Gastrocnemius medialis (tissue), 4 donors: ENCODE measurements at regions not wholly inside any gene's neighbourhood (a gene's known extent, or its start where the extent isn't known, plus 50 kb on each side); places are given as distances from the start of the nearest gene placed in this dataset.

ENCODE experiments used
- CTCF ChIP-seq, 5 experiments: fragments of 450-650 bp in 3 of 5; fragments of 200-600 bp in 2 of 5; sonication (generic) in 2 of 5; IDR thresholded peaks in 4 of 5; conservative IDR thresholded peaks in 1 of 5; 1 replicate in 4 of 5; 2 replicates in 1 of 5; pipeline ENCODE4 v1.5.1; 2016 to 2019; ENCODE audit warnings: antibody characterized with exemption in 5 of 5, mild to moderate bottlenecking in 3 of 5, moderate library complexity in 3 of 5
- POLR2A ChIP-seq, 2 donors: fragments of 450-650 bp; IDR thresholded peaks; one replicate each; pipeline ENCODE4 v1.6.1; 2017; ENCODE audit warnings: antibody characterized with exemption in 2 of 2, mild to moderate bottlenecking in 2 of 2, moderate library complexity in 2 of 2

DNA sequence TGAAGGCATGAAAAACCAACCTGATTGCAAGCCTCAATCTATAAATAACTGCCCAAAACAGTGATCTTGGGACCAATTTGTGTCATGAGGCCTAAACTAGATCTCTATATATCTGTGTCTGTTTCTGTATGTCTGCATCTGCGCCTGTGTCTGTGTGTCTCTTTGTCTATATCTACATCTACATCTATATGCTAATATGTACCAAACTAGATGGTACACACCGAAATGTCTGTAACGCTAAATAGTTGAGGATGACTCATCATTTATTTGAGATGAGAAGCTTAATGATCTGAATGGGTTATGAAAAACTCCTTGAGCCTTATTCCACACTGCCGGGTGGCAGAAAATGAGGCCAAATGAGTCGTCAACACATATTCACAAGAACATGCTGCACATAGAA, 982.3 kb downstream of the ROBO2 start:
- TF ChIP-seq POLR2A (IDR thresholded peaks at IDR 0.05) (no peak), CTCF (IDR thresholded peaks at IDR 0.05 in 4 of 5, conservative IDR thresholded peaks at IDR 0.05 in 1 of 5) (no peak)
